ENCODE measurements at regions not wholly inside any gene's neighbourhood (a gene's known extent, or its start where the extent isn't known, plus 50 kb on each side); places are given as distances from the start of the nearest gene placed in this dataset.

GRCh38 chr4:123286903-123287466 is 109.6 kb upstream of the SPRY1 start:
- dilution Hi-C loops (cut with HindIII; ENCODE audit: low sequenced_read_pairs, unreplicated experiment): no loop called here
- BruUV-seq (replicated peaks): no TSS peak
- Histone ChIP-seq H3K9me1 (ENCODE audit: insufficient read depth, low read length) (no peaks in the 10 kb centered on the region), H4K5ac (ENCODE audit: low read depth, low read length) (no peak overlapping the region), H3K36me3 (ENCODE audit: control insufficient read depth, insufficient read depth, low read length) (no peaks in the 10 kb centered on the region), H2AK5ac (ENCODE audit: low read depth, low read length) (no peak overlapping the region), H4K91ac (ENCODE audit: insufficient read depth, low read depth, low read length) (no peak overlapping the region), H2BK120ac (ENCODE audit: low read depth, low read length) (no peak overlapping the region), H3K27ac (ENCODE audit: insufficient read depth, low read length) (no peak overlapping the region), H3K4me2 (ENCODE audit: low read depth, low read length) (no peak overlapping the region), H2AFZ (replicated peaks; ENCODE audit: low read length, poor library complexity) (no peak overlapping the region), H3K27me3 (ENCODE audit: control insufficient read depth, insufficient read depth, low read length) (no peaks in the 10 kb centered on the region), H3K9me3 (ENCODE audit: control insufficient read depth, insufficient read depth, low read length) (peaks cover 8% of the 10 kb centered on the region; the same call in 1 of the 2 replicates), H2BK5ac (ENCODE audit: low read depth, low read length, poor library complexity, severe bottlenecking) (no peak overlapping the region), H4K20me1 (ENCODE audit: insufficient read depth, low read length) (no peaks in the 10 kb centered on the region), H3K56ac (ENCODE audit: extremely low read depth, insufficient read depth, low read length) (no peak overlapping the region), H4K8ac (ENCODE audit: low read depth in 2 of 2, low read length in 2 of 2) (no peak overlapping the region), H3K4me3 (ENCODE audit: insufficient read depth, low read depth, low read length) (no peak overlapping the region), H2AK9ac (replicated peaks; ENCODE audit: low read depth, low read length, poor library complexity) (no peak overlapping the region), H3K9ac (ENCODE audit: low read depth, low read length) (no peak overlapping the region), H3K18ac (ENCODE audit: low read depth, low read length) (no peak overlapping the region), H2BK15ac (ENCODE audit: low read depth, low read length) (no peak overlapping the region), H3K4me1 (ENCODE audit: control insufficient read depth, insufficient read depth, low read length) (no peaks in the 10 kb centered on the region), H2BK20ac (ENCODE audit: low read depth, low read length) (no peak overlapping the region), H3K79me1 (ENCODE audit: low read depth in 1 of 2, low read length in 2 of 2) (no peaks in the 10 kb centered on the region), H3K23ac (ENCODE audit: low read depth, low read length) (no peak overlapping the region), H3K14ac (replicated peaks; ENCODE audit: low read depth, low read length) (no peak overlapping the region), H3K4ac (ENCODE audit: low read depth, low read length) (no peak overlapping the region)
- in situ Hi-C loops (cut with MboI; ENCODE audit: low sequenced_read_pairs): no loop called here
- DNase-seq (no peak), ATAC-seq (ENCODE audit: low read depth) (no peak)
- TF ChIP-seq POLR2A (IDR thresholded peaks at IDR 0.05; ENCODE audit: low read depth, low read length): no peak
- no peak for TF ChIP-seq ELK1 (IDR thresholded peaks at IDR 0.05; ENCODE audit: borderline replicate concordance, low read depth, low read length)
- TF ChIP-seq CHD1 (IDR thresholded peaks at IDR 0.05; ENCODE audit: low read depth, low read length): no peak
- TF ChIP-seq RCOR1 (IDR thresholded peaks at IDR 0.05; ENCODE audit: insufficient replicate concordance, low read length): no peak
- TF ChIP-seq MXI1 (IDR thresholded peaks at IDR 0.05; ENCODE audit: borderline replicate concordance, low read depth, low read length): no peak
- TF ChIP-seq MAZ (IDR thresholded peaks at IDR 0.05; ENCODE audit: borderline replicate concordance, low read depth, low read length): no peak
- no peak for TF ChIP-seq NFE2L2 (IDR thresholded peaks at IDR 0.05; ENCODE audit: low read depth, low read length)
- no peak for TF ChIP-seq SMC3 (IDR thresholded peaks at IDR 0.05; ENCODE audit: low read depth, low read length)
- TF ChIP-seq MAFK (IDR thresholded peaks at IDR 0.05; ENCODE audit: low read depth, low read length): no peak
- no peak for TF ChIP-seq CTCF (conservative IDR thresholded peaks at IDR 0.05; ENCODE audit: low read depth, low read length)
- TF ChIP-seq BHLHE40 (IDR thresholded peaks at IDR 0.05; ENCODE audit: low read depth, low read length): no peak
- TF ChIP-seq CEBPB (IDR thresholded peaks at IDR 0.05; ENCODE audit: low read depth, low read length): no peak
- TF ChIP-seq RAD21 (IDR thresholded peaks at IDR 0.05; ENCODE audit: low read length): no peak
- intact Hi-C loops (cut with micrococcal nuclease): loop anchor here (2.0 kb wide), 1 partner anchor 66 kb away; no protein-coding TSS in a partner anchor
- CTCF ChIA-PET: no interaction called here
- POLR2A ChIA-PET (ENCODE audit: unreplicated experiment): no interaction called here
- WGBS, 2 experiments (ENCODE audit: extremely low coverage in 2 of 2, insufficient read length in 1 of 2): no CpG with 5 or more reads among the region's 2 CpGs
